COR-L47 (cell line): ENCODE measurements at regions not wholly inside any gene's neighbourhood (a gene's known extent, or its start where the extent isn't known, plus 50 kb on each side); places are given as distances from the start of the nearest gene placed in this dataset.

ENCODE experiments used
- DNase-seq: peaks from one replicate; lab custom pipeline; 2025; lab: John Stamatoyannopoulos, UW

- no peak for DNase-seq
Measured at GRCh38 chr3:164235289-164236028, 842.8 kb downstream of the SI start.

GRCh38 chr3:164233951-164234350, 844.3 kb downstream of the SI start:
- DNase-seq: no peak

DNA sequence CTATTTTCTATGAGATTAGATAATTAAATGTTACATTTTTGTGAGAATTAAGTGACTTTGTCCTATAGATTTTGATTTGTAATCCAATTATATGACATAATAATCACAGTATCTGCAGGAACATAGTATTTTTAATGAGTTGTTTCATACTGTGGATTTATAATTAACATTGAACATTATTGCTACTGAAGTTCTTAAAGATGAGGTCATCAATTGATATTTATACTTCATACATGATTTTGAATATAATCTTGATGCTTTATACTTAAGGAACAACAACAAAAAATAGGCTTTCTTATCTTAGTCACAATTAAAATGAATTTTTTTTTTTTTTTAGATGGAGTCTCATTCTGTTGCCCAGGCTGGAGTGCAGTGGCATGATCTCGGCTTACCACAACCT, 846.6 kb downstream of the SI start:
- no peak for DNase-seq

- no peak for DNase-seq
Measured at GRCh38 chr3:164230385-164231094, 847.8 kb downstream of the SI start.

DNA sequence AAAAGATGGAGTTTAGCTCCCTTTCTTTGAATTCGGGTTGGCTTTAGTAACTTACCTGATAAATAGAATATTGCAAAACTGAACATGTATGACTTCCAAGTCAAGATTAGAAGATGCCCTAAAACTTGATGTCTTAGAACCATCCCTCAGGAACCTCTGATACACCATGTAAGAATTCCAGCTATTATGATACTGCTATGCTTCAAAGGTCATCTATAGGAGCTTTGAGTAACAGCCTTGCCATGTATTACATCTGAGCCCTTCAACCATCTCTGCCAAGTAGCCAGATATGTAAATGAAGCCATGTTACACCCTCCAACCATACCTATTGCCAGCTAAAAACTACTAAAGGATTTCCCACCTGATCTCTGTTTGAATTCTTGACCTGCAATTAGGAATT, 854.2 kb downstream of the SI start:
- no peak for DNase-seq

- DNase-seq: peak; percentile 51
Measured at GRCh38 chr3:164222197-164222596, 856.1 kb downstream of the SI start.

DNA sequence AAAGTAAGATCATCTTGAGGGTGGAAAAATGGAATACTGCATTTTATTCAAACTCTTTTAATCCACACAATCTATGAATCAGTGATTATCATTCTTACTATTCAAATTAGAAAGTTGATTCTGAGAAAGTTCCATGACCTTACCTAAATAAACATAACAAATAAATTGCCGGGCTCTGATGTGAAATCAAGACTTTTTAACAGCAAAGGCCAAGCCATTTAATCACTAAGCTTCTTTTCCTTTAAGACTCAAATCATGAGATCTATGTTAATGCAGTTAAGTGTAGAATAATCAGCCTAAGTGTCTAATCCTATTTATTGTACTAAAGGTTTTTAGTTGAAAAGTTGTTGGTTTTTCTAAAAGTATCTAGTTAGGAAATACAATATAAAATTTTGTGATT, 857.0 kb downstream of the SI start:
- DNase-seq: no peak

- no peak for DNase-seq
Measured at GRCh38 chr3:164209363-164209762, 868.9 kb downstream of the SI start.

GRCh38 chr3:164208821-164209220, 869.5 kb downstream of the SI start:
- DNase-seq: no peak

DNA sequence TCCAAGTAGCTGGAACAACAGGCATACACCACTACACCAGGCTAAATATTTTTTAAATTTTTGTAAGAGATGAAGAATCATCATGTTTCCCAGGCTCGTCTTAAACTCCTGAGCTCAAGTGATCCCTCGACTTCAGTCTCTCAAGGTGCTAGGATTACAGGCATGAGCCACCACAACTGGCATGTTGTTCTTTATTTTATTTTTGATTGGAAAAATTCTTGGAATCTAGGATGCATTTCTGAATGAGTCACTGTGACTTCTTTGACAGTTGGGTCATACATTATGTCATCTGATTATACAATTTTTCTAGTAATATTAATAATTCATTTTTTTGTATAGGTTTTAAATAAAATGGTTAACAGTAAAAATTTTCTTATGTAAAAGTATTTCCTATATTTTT, 870.2 kb downstream of the SI start:
- DNase-seq: no peak

GRCh38 chr3:164200053-164200823, 878.1 kb downstream of the SI start:
- DNase-seq: no peak

DNA sequence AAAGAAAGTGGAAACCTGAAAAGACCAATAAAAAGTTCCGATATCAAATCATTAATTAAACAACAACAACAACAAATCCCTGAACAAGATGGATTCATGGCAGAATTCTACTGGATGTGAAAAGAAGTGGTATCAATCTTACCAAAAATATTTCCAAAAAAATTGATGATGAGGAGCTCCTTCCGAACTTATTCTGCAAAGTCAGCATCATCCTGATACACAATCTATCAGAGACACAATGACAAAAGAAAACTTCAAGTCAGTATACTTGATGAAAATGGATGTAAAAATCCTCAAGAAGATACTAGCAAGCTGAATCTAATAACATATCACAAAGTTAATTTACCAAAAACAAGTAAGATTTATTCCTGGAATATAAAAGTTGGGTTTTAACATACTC, 881.8 kb downstream of the SI start:
- no peak for DNase-seq

- no peak for DNase-seq
Measured at GRCh38 chr3:164194842-164195241, 883.5 kb downstream of the SI start.

DNA sequence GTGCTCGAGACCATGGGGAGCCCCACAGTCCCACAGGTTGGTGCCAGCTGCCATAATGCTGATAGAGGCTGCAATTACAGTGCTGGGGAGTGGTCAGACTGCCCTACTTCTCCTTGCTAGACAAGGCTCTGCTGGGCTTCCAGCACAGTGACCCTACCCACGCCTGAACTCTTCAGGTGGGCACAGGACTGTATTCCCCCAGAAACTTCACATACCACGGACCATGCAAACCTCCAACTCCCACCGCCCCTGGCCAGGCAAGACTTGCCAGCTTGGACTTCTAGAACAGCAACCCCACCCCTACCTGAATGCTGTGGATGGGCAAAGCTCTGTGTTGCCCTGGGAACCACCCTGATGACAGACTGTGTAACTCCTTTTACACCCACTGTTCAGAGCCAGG, 885.3 kb downstream of the SI start:
- no peak for DNase-seq

DNA sequence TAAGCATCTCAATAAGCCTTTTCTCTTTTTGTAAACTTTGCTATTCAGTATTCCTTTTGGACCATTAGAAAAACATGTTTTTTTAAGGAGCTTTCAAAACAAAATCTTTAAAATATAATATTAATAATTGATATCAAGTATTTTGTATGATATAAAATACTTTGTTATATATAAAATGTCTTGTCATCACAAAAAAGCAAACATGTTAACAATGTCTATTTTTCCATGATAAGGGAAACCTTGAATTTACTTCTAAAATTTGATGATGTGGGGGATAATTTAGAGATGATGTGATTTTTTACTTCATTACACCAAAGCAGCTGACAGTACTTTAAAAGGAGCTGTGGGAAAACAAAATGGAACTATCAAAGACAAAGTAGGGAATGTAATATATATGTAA, 887.7 kb downstream of the SI start:
- no peak for DNase-seq

DNA sequence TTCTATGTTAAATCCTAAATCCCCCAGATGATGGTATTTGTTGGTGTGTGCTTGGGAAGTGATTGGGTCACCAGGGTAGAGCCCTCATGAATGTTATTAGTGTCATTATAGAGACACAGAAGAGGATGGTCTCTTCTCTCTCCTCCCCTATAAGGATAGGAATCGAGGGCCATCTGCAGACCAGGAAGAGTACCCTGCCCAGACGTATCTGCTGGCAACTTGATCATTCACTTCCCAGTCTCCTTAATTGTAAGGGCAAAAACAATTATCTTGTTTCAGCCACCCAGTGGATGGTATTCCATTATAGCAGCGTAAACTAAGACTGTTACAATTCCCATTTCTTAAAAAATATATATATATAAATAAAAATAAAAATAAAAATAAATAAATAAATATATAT, 892.2 kb downstream of the SI start:
- DNase-seq: no peak

- no peak for DNase-seq
Measured at GRCh38 chr3:164179110-164179774, 899.1 kb downstream of the SI start.

GRCh38 chr3:164174059-164174458, 904.2 kb downstream of the SI start:
- DNase-seq: no peak

- DNase-seq: no peak
Measured at GRCh38 chr3:164155400-164155799, 922.9 kb downstream of the SI start.

DNA sequence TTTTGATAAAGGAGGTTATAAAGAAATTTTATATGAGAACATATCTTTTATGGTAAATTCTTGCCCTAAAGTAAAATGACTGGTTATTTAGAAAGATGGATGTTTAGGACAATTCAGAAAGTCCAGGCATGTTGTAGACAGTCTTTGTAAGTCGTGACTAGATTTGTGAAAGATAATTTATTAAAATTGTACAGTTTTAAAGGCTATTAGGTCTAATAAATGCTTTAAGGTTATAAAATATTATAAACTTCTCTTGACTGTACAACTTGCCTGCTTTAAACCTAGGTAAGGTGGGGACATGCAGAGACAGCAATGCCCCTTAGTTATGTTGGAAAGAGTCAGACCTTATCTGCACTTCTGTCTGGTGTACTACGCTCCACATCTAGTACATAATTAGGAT, 933.5 kb downstream of the SI start:
- no peak for DNase-seq

DNA sequence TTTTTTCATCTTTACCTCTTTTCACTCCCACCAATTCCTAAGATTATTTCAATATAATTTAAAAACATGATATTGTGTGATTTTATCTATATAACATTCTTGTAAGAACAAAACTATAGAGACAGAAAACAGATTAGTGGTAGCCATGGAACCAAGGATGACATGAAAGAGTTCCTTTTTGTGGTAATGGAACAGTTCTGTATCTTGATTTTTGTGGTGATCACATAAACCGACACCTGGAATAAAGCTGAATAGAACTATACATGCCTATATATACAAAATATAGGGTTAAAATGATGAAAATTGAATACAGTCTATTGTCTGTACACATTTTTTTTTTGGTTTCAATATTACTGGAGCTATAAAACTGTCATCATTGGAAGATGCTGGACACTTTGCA, 945.4 kb downstream of the SI start:
- no peak for DNase-seq
